GM12878 (cell line): ENCODE measurements at regions not wholly inside any gene's neighbourhood (a gene's known extent, or its start where the extent isn't known, plus 50 kb on each side); places are given as distances from the start of the nearest gene placed in this dataset.
"Not testable (repeated sequence)": the region's sequence is repeated elsewhere in the genome, so short reads cannot be mapped to it uniquely, and the experiment has no call there.

Experiments
- ATAC-seq: fragments of 200-7000 bp; cut with Tn5 transposase; 3 replicates; pipeline ENCODE4 v1.9.1; 2020; ENCODE audit warnings: mild to moderate bottlenecking, moderate library complexity
- BruUV-seq: library from RNA; stranded (reverse); fragments of 400-500 nt; replicated peaks from 2 replicates; lab custom pipeline; 2021; lab: Mats Ljungman, UMichigan
- CTCF ChIA-PET: fragments of 300-600 bp; sonication (Branson Sonifier 250); formaldehyde crosslinking; extraction: SDS; loops from one replicate; lab custom pipeline; 2021; ENCODE audit warnings: inconsistent platforms; lab: Yijun Ruan, JAX
- POLR2A ChIA-PET: fragments of 350-600 bp; formaldehyde crosslinking; extraction: SDS; loops from one replicate; lab custom pipeline; 2021; ENCODE audit warnings: inconsistent platforms; lab: Charles Lee
- RAD21 ChIA-PET: fragments of 300-600 bp; sonication (Branson Sonifier 250); formaldehyde crosslinking; loops from one replicate; lab custom pipeline; 2023; ENCODE audit warnings: antibody characterized with exemption; ENCODE audit not compliant: unreplicated experiment; lab: Charles Lee
- SMC1A ChIA-PET: fragments of 300-600 bp; sonication (Branson Sonifier 250); formaldehyde crosslinking; loops from one replicate; lab custom pipeline; 2023; ENCODE audit not compliant: unreplicated experiment, uncharacterized antibody; lab: Charles Lee
- DNase-seq: peaks from one replicate; pipeline ENCODE4 v3.0.0-alpha.2; 2011; ENCODE audit warnings: low read depth, low spot score
- FAIRE-seq: peaks from 3 replicates; lab custom pipeline; 2011; peaks lifted over from hg19 to GRCh38; lab: Jason Lieb, UNC
- H2AFZ ChIP-seq: 2 replicates; pipeline ENCODE4 v1.6.0; 2011; ENCODE audit warnings: low read depth, low read length, control low read depth; ENCODE audit not compliant: control insufficient read depth
- H3K27ac ChIP-seq: 2 replicates; pipeline ENCODE4 v1.5.1; 2011; ENCODE audit warnings: control low read depth; ENCODE audit not compliant: control insufficient read depth, insufficient read depth
- H3K27me3 ChIP-seq, 2 experiments: replicated peaks in 1 of 2; 2 replicates each; pipeline versions ENCODE4 v1.6.0 to v1.6.1; 2011; ENCODE audit warnings: low read length in 1 of 2; ENCODE audit not compliant: control insufficient read depth in 2 of 2, insufficient read depth in 2 of 2
- H3K36me3 ChIP-seq, 2 experiments: 2 replicates each; pipeline ENCODE4 v1.5.1; 2011; ENCODE audit warnings: low read length in 1 of 2; ENCODE audit not compliant: control insufficient read depth in 2 of 2, insufficient read depth in 2 of 2
- H3K4me1 ChIP-seq: 2 replicates; pipeline ENCODE4 v1.6.1; 2011; ENCODE audit warnings: mild to moderate bottlenecking, low read length, moderate library complexity, mixed read lengths; ENCODE audit not compliant: control insufficient read depth, insufficient read depth
- H3K4me2 ChIP-seq: 2 replicates; pipeline ENCODE4 v1.6.0; 2011; ENCODE audit warnings: control low read depth; ENCODE audit not compliant: control insufficient read depth, insufficient read depth
- H3K4me3 ChIP-seq: fragments of 200-600 bp; sonication (generic); 2 replicates; pipeline ENCODE4 v1.5.1; 2016
- H3K79me2 ChIP-seq: 2 replicates; pipeline ENCODE4 v1.6.0; 2011; ENCODE audit warnings: low read length; ENCODE audit not compliant: control insufficient read depth, insufficient read depth
- H3K9ac ChIP-seq: 2 replicates; pipeline ENCODE4 v1.8.0; 2011; ENCODE audit warnings: low read length, control low read depth, mixed read lengths; ENCODE audit not compliant: control insufficient read depth, insufficient read depth
- H3K9me3 ChIP-seq: replicated peaks from 3 replicates; pipeline ENCODE4 v1.5.1; 2011; ENCODE audit warnings: mild to moderate bottlenecking, low read length; ENCODE audit not compliant: control insufficient read depth, insufficient read depth
- H4K20me1 ChIP-seq: 2 replicates; pipeline ENCODE4 v1.6.0; 2011; ENCODE audit not compliant: control insufficient read depth, insufficient read depth
- CBFB ChIP-seq: IDR thresholded peaks from 2 replicates; pipeline ENCODE4 v1.6.1; 2016; ENCODE audit warnings: antibody characterized with exemption, low read depth
- PKNOX1 ChIP-seq: fragments of 450-650 bp; IDR thresholded peaks from 2 replicates; pipeline ENCODE4 v1.6.1; 2016; ENCODE audit warnings: mild to moderate bottlenecking
- RBBP5 ChIP-seq: fragments of 200-600 bp; sonication (generic); conservative IDR thresholded peaks from 2 replicates; pipeline ENCODE4 v1.6.1; 2016
- SMARCA5 ChIP-seq: fragments of 450-650 bp; IDR thresholded peaks from 2 replicates; pipeline ENCODE4 v1.6.1; 2017; ENCODE audit warnings: mild to moderate bottlenecking
- SMC3 ChIP-seq: IDR thresholded peaks from 2 replicates; pipeline ENCODE4 v1.6.1; 2011; ENCODE audit warnings: low read length, improper control_type of control experiment, borderline replicate concordance
- SREBF1 ChIP-seq: IDR thresholded peaks from 2 replicates; pipeline ENCODE4 v1.6.1; 2012; ENCODE audit warnings: mild to moderate bottlenecking, low read length
- ZBTB40 ChIP-seq: fragments of 450-650 bp; IDR thresholded peaks from 2 replicates; pipeline ENCODE4 v1.6.1; 2016; ENCODE audit warnings: mild to moderate bottlenecking, moderate library complexity, borderline replicate concordance
- WGBS: methylation state at CpG from one replicate; pipeline ENCODE4 v1.1.6; 2016; ENCODE audit warnings: low lambda C conversion rate; ENCODE audit not compliant: insufficient replicate concordance, insufficient coverage; ENCODE audit errors: missing lambda C conversion rate; 5-methylcytosine and 5-hydroxymethylcytosine counted together
- in situ Hi-C: fragments of 300-500 bp; cut with MboI; formaldehyde crosslinking; loops from 9 replicates; pipeline ENCODE4 v1.14.3; 2018; ENCODE audit warnings: mixed read lengths
- intact Hi-C: fragments of 100-400 bp; cut with micrococcal nuclease; formaldehyde crosslinking; loops from one replicate; pipeline ENCODE4 v1.14.2; 2022; ENCODE audit not compliant: unreplicated experiment

GRCh38 chr4:138338840-138339239, 96.7 kb upstream of the SLC7A11 start (continued):
- TF ChIP-seq RBBP5 (no peak), ZBTB40 (no peak), SMARCA5 (no peak), SREBF1 (no peak), SMC3 (no peak), PKNOX1 (no peak), CBFB (no peak)

GRCh38 chr4:138338222-138338621, 96.1 kb upstream of the SLC7A11 start:
- H3K4me1 ChIP-seq, intact Hi-C loops, RAD21 ChIA-PET, H3K79me2 ChIP-seq, H2AFZ ChIP-seq, H3K9me3 ChIP-seq, H3K27ac ChIP-seq, H3K27me3 ChIP-seq, DNase-seq, H3K36me3 ChIP-seq, POLR2A ChIA-PET, CTCF ChIA-PET, ATAC-seq, FAIRE-seq, H3K4me3 ChIP-seq, BruUV-seq, in situ Hi-C loops, SMC1A ChIA-PET, H3K9ac ChIP-seq, H3K4me2 ChIP-seq, H4K20me1 ChIP-seq: not testable (repeated sequence)
- 83% methylated on average over 6 of the region's 6 CpGs for WGBS
